MV-4-11 (cell line): ENCODE measurements at regions not wholly inside any gene's neighbourhood (a gene's known extent, or its start where the extent isn't known, plus 50 kb on each side); places are given as distances from the start of the nearest gene placed in this dataset.

Experiments
- DNase-seq: peaks from one replicate; lab custom pipeline; 2025; lab: John Stamatoyannopoulos, UW

DNA sequence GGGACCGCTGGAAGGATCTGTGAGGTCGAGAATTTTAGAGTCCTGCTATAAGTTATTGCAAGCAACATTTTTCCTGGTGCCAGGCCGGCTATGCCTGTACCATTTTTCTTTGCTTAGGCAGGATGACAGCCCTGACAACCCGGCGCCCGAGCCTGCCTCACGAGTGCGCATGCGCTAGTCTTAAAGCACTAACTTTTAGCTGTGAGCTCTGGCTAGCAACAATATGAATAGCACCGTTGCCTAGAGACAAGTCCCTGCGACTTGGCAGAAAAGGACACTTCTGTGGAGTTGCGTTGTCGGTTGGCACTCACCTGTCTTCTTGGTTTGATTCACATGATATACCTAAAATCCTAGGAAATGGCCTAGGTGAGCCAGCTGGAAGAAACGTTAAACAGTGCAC, 663.4 kb upstream of the TSPY4 start:
- DNase-seq = no peak

- DNase-seq = no peak
Measured at GRCh38 chrY:8677336-8677935, 659.8 kb upstream of the TSPY4 start.

GRCh38 chrY:8687154-8687553, 650.1 kb upstream of the TSPY4 start:
- DNase-seq = no peak

- DNase-seq = no peak
Measured at GRCh38 chrY:8690901-8691685, 646.2 kb upstream of the TSPY4 start.

DNA sequence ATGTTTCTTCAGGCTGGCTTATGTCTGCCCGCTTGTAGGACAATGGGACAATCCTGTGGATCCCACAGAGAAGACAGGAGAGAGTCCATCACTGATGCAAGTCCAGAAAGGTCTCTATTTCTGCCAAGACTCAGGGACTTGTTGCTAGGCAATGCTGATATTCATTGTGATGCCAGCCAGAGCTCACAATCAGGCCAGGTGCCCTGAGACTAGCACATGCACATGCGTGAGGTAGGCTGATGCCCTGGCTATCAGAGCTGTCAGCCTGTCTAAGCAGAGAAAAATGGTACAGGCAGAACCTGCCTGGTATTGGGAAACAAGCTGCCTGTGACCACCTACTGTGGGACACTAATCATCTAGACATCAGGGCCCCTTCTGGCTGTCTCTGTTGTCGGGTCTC, 638.7 kb upstream of the TSPY4 start:
- DNase-seq = no peak

GRCh38 chrY:8705636-8706300, 631.5 kb upstream of the TSPY4 start:
- DNase-seq = no peak

- no peak for DNase-seq
Measured at GRCh38 chrY:8712296-8712695, 625.0 kb upstream of the TSPY4 start.

DNA sequence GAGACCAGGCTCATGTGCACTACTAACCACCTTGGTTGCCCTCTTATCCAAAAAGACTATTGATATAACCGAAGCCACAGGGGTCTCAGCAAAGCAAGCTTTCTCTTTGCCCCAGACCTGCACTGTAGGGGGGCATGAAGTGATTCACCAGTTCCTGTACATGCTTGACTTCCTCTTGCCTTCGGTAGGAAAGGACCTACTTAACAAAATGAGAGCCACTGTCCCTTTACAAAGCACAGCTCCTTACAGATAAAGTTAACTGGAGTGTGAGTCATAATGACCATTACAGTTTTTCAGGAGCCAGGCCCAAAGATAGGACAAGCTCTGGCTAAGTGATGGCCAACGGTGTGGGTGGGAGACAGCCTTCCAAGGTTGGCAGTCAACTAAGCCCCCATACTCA, 622.0 kb upstream of the TSPY4 start:
- no peak for DNase-seq

GRCh38 chrY:8726616-8727015, 610.6 kb upstream of the TSPY4 start:
- no peak for DNase-seq

GRCh38 chrY:8729971-8730370, 607.3 kb upstream of the TSPY4 start:
- DNase-seq = no peak

DNA sequence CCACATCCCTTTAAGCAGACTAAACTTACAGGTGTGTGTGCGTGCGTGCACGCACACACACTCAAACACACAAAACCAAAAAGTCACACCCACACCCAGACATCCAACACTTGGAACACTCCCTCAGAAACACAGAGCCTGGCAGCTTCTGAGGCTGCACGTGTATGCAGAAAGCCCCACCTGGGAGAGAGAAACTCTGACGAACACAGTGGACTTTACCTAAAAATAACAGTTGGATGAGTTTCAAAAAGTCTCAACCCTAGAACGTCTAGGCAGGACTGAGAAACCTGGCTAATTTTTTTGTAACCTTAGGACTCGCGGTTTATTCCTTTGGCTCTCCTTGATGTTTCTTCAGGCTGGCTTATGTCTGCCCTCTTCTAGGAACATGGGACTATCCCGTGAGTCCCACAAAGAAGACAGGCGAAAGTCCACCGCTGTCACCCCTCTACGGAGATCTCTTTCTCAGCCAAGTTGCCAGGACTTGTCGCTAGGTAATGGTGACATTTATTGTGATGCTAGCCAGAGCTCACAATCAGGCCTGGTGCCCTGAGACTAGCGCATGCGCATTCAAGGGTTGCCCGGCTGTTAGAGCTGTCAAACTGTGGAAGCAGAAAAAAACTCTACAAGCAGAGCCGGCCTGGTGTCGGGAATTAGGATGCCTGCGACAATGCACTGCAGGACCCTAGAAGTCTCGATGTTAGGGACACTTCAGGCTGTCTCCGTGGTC, 595.8 kb upstream of the TSPY4 start:
- no peak for DNase-seq

DNA sequence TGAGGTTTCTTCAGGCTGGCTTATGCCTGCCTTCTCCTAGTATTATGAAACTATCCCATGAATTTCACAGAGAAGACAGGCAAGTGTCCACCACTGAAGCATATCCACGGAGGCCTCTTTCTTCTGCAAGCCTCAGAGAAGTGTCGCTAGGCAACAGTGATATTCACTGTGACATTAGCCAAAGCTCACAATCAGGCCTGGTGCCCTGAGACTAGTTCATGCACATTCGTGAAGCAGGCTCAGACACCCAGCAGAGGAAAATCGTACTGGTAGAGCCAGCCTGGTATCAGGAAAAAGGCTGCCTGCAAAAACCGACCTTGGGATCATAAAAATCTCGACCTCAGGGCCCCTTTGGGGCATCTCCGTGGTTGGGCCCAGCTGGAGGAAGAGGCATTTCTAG, 573.1 kb upstream of the TSPY4 start:
- DNase-seq = no peak

DNA sequence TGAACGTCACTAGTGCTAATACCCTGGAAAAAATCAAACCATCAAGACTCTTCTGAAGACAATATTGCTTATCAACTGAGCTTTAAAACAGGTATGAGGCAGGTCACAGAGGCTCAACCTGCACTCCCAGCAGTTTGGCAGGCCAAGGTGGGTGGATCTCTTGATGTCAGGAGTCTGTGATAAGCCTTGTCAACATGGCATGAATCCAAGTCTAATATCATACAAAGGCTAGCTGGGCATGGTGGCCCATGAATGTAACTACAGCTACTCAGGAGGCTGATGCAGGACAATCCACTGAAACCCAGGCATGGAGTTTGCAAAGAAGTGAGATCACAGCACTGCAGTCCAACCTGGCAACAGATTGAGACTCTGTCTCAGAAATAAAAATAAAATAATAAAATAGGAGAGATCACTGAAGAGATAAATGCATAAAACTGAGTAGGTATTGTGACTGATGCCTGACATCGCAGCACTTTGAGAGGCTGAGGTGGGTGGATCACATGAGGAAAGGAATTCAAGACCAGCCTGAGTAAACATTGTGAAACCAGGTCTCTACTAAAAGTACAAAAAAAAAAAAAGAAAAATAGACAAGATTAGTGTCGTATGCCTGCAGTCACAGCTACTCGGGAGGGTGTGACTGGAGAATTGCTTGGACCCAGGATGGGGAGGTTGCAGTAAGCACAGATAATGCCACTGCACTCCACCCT, 555.9 kb upstream of the TSPY4 start:
- no peak for DNase-seq

- no peak for DNase-seq
Measured at GRCh38 chrY:8794561-8794960, 542.7 kb upstream of the TSPY4 start.

GRCh38 chrY:8804317-8804716, 532.9 kb upstream of the TSPY4 start:
- DNase-seq = no peak

GRCh38 chrY:8807648-8808408, 529.4 kb upstream of the TSPY4 start:
- DNase-seq = no peak

DNA sequence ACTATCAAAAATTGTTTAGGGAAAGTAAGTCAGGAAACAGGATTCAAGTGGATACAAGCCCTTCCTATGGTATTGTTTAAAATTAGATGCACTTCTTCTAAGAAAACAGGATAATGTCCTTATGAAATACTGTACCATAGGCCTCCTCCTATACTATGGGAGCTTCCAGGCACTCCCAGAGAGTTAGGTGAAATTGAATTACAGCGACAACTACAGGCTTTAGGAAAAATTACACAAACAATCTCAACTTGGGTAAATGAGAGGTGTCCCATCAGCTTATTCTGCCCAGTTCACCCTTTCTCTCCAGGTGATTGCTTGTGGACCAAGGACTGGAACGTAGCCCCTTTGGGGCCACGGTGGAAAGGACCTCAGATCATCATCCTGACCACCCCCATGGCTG, 528.7 kb upstream of the TSPY4 start:
- DNase-seq = no peak

- no peak for DNase-seq
Measured at GRCh38 chrY:8809076-8809475, 528.2 kb upstream of the TSPY4 start.

- DNase-seq = no peak
Measured at GRCh38 chrY:8814143-8814542, 523.1 kb upstream of the TSPY4 start.

DNA sequence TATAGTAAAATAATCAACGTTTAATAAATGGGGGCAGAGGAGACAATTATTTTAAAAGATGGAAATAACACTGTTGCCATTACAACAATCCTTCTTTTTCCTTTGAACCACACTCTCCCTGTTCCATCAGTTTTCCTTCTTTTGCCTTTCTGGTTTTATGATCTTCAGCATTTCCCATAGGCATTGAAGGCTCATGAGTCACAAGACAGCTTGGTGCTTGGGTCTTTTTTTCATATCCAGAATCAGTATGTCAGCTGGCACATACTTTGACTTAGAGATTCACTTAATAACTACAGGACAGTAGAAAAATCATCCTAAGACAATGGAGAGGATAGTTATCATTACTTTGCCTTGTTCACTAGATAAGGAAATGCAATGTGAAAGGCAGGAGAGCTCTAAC, 521.6 kb upstream of the TSPY4 start:
- DNase-seq = no peak

- no peak for DNase-seq
Measured at GRCh38 chrY:8820032-8820431, 517.2 kb upstream of the TSPY4 start.
